CD4-positive, alpha-beta T cell treated with Interleukin-4 for 4 hours (primary cell): ENCODE measurements at regions not wholly inside any gene's neighbourhood (a gene's known extent, or its start where the extent isn't known, plus 50 kb on each side); places are given as distances from the start of the nearest gene placed in this dataset.
"Not testable (repeated sequence)": the region's sequence is repeated elsewhere in the genome, so short reads cannot be mapped to it uniquely, and the experiment has no call there.

Experiments
- DNase-seq: peaks from one replicate; pipeline ENCODE4 v3.0.0-alpha.2; 2020

DNA sequence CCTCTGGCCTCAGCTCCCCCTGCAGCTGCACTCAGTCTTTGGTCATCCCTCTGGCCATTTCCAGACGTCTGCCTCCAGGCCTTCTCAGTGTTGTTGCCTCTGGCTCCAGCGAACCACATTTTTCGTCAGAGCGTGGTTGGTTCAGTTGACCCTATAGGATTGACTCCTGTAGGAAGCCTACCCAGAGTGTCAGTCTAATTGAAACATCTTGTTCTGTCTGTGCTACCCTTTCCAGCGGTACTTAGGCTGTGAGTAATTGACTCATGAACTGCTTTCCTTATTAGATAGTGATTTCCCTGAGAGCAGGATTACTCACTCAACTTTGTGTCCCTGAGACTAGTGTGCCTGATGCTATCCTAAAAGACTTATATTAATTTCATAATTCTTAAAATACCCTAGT, 373.2 kb downstream of the ATP23 start:
- DNase-seq = no peak

DNA sequence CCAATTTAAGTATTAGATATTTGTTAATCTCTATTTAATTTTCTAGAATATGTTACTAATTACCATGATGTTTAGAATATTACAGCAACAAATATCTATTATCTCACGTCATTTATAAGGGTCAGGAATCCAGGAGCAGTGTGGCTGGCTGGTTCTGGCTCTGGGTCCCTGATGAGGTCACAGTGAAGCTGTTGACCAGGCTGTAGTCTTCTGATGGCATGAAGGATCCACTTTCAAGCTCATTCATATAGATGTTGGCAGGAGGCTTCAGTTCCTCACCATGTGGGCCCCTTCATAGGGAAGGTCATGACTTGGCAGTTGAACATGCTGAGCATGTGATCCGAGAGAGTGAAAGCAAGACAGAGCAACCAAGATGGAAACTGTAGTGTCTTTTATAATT, 375.6 kb downstream of the ATP23 start:
- no peak for DNase-seq

DNA sequence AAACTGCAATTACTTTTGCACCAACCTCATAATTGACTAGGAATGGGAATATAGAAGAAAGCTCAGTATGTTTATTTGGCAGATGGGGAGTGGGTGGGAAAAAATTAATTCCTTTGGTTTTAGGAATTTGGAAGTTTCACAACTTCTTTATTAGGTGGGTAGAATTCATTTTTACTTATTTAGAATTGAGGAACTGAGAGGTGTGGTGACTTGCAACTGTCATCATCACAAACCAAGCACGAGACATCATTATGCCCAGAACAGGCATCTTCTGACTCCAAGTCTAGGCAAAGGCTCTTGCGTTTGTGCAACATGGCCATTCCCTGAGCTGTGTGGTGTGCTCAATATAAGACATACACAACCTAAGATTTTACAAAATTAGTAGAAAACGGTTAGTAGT, 380.0 kb downstream of the ATP23 start:
- DNase-seq = no peak

DNA sequence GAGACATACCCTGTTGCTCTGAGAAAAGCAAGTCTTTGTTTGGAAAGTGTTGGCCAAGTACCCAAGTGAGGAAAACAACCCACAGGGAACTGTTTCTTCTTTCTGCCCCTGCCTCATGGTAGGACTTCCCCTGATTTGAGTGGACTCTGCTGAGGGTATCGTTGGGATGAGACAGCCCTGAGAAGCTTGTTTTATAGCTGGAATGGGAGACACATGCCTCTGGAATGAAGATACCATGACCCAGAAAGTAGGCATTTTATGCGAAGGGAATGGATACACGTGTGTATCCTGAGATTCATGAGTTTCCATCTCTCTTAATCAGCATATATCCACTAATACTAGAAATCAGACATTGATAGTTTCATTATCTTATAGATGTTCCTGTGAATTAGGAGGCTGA, 382.3 kb downstream of the ATP23 start:
- DNase-seq = no peak

DNA sequence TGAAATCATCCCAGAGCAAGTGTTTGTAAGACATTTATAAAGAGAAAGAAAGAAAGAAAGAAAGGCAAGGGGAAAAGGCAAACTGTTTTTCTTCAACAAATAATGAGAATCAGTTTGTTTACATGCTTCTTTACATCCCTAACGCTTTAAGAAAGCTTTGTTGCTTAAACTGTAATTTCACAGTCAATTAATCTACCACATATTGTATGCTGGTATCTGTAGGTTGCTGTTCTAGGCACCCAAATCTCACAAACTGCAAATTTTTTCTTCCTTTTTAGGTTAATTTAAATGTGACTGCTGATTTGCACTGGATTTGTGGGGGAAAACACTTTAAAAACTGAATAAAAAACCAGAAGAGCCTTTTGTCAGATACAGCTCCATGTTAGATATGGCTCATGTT, 384.2 kb downstream of the ATP23 start:
- DNase-seq = no peak

DNA sequence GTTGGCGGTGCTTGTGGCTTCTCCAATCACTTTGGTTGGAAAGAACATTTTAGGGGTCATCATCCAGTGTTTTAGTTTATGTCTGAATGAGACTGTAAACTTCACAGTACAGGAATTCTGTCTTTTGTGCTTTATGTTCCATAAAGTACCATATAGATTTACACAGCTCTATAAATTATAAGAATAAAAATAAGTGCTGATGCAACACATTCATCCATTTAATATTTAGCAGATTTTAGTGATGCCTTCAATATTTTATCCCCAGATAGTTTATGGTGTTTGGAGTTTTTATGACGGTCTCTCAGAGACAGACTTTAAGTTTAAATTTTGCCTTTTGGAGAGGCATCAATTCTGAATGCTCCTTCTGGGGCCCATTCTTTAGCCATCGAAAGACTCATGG, 385.2 kb downstream of the ATP23 start:
- no peak for DNase-seq

DNA sequence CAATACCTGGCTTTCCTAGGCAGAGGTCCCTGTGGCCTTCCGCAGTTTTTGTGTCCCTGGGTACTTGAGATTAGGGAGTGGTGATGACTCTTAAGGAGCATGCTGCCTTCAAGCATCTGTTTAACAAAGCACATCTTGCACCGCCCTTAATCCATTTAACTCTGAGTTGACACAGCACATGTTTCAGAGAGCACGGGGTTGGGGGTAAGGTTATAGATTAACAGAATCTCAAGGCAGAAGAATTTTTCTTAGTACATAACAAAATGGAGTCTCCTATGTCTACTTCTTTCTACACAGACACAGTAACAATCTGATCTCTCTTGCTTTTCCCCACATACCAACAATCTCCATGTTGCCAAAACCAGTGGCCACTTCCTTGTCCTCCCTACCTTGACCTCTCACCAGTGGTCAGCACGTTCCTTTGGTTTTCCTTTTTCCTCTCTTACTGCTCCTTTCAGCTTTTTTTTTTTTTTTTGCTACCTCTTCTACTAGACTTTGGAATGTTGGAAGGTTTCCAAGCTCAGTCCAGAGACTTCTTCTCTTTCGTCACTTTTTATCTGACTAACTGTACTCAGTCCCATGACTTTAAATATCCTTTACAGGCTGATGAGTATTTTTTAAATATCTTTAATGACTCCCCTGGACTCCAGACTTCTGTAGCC, 395.3 kb downstream of the ATP23 start:
- DNase-seq = not testable (repeated sequence)

DNA sequence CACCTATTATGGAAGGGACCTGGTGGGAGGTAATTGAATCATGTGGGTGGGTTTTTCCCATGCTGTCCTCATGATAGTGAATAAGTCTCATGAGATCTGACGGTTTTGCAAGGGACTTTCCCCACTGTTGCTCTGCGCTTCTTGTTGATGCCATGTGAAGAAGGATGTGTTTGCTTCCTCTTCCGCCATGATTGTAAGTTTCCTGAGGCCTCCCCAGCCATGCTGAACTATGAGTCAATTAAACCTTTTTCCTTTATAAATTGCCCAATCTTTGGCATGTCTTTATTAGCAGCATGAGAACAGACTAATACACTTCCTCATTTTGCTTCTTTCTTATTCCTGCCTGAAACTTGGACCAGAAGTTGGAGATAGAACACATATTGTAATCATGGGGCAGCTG, 396.2 kb downstream of the ATP23 start:
- not testable (repeated sequence) for DNase-seq

DNA sequence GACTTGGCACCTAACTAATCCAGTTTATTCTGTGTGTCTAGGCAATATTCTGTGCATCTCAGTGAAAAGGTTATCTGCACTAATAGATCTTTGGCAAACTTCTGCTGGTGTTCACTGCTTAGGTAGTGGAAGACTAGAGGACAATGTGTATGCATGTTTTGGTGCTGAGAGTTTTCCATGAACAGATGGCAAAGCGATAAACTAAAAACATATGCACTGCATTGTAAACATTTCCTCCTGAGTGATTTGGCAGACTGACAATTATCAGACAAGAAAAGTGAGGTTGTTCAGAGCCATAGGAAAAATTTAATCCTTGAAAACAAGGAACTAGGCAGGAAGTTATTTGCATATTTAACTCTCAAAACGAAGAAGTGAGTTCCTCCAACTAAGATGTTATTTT, 400.4 kb downstream of the ATP23 start:
- DNase-seq = no peak

DNA sequence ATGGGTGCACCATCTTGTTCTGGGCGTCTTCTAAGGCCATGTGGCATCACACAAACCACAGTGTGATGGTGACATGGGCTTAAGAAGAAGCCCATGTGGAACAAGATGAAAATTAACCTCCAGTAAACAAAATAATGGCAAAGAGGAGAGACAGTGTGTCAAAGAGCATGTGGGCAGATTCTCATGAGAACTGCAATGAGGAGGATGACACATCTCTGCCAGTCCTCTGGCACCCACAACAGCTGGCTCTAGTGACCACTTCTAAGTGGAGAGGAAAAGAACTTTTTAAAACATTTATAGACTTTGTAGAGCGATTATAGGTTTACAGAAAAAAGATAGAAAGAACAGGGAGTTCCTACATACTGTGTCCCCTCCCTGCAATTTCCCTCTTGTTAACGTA, 401.4 kb downstream of the ATP23 start:
- DNase-seq = no peak

DNA sequence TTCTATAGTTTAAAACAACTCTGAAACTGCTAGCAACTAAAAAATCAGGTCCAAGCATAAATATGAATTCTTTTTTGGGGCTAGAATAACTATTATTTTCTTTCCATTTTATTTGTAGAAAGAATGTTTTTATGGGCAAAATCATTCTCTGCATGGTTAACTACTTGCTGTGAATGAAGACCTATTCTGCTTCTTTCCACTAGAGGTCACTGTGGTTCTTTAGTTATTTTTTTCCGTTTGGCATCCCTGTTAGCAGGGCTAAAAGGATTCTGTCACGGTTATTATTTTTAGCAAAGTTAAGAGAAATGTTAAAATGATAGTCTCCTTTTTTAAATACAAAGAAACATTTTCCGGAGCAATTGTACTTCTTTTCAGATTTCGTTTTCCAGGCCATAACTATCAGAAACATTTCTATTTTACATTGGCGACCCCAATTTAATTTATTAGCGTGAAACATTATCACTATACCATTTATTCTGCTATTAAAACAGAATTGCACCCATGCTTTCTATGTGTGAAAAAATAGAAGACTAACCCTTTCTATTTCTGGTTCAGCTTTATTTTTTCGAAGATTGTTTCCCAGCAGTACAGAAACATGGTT, 404.8 kb downstream of the ATP23 start:
- peak; percentile 25 for DNase-seq

DNA sequence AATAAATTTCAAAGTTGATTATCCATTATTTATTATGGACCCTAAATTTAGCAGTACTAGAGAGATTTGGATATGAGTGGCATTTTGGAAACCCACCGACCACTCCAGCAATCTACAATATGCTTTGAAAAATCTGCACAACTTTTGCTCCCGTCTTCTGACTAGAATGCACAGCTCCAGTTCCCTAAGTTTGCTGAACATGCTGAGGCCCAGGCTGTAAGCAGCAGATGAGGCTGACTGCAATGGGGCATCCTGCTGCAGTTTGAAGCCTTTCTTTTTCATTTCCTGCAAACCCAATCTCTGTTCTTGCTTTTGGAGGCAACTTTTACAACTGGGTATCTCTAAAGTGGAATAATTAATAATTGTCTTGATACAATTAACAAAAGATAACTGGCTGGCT, 405.8 kb downstream of the ATP23 start:
- DNase-seq = no peak

DNA sequence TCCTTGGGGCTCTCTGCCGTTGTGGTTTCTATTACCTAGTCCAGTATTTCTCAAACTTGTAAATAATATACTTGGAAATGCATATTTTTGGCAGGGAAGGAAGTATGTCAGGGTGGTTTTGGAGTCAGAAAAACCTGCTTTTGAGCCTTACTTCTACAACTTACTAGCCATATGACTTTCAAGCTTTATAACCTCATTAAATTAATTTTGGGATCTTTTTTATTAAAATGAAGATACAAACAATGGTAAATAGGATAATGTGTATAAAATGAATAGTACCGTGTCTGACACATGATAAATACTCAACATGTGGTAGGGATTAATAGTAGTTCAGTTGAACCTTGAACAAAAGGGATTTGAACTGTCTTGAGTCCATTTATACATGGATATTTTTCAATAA, 406.3 kb downstream of the ATP23 start:
- DNase-seq = no peak

DNA sequence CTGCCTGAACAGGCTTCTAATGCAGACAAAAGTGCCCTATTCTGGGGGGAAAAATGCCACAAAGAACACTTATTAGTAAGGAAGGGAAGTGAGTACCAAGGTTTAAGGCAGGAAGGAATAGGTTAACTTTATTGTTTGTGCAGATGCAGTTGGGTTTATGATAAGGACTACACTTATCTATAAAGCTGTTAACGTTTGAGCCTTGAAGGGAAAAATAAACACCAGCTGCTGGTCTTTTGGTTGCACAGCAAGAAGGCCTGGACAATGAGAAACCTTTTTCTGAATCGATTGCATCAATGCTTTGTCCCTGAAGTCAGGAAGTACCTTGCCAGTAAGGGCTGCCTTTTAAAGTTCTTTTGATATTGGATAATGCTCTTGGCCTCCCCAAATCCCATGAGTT, 407.8 kb downstream of the ATP23 start:
- no peak for DNase-seq

DNA sequence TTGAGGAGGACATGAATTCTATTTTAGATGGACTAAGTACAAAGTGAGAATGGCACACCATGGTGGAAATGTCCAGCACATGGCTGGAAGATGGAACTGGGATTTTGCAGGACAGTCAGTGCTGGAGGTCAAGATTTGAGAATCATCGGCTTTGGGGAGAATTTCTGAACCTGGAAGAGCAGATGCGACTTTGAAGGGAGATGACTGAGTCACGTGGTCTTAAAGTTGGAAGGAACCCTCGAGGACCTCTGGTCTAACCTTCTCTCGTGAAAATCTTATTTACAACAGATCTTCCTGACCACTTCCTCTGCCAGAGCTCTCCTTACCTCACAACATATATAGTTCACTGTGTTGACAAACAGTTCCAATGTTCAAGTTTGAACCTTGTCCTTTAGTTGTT, 415.4 kb downstream of the ATP23 start:
- DNase-seq = no peak

DNA sequence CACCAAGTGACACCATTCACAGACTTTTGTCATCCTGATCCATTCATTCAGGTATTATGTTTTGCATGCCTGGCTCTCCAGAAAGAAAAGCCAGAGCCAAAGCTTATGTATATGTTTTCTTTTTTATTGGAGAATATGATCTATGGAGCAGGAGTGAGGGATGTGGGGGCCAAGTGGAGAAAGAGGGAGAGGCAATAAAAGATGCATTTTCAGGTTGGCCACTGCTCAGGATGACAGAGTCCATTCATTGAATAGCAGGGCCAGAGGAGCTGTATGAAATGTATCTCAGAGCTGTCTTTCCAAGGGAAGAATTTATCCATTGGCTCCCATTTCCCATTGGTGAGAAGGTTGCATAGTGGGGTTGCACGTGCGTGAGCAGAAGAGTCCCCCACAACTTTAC, 416.1 kb downstream of the ATP23 start:
- DNase-seq = no peak

DNA sequence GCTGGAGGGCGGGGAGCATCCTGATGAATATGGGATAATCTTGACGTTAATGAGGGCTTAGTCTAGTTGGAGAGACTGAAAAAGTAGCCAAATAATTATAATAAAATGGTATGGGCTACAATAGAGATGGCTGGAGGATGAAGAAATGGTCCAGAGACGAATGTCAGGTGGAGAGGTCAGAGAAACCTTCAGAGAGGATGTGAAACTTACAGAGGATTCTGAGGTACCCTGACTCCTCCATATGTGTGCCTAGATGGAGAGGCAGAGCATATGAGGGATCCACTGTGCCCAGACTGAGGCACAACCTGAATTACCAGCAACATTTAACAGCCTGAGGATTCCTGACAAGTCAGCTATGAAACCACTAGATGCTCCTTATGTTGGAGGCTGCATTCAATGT, 417.0 kb downstream of the ATP23 start:
- DNase-seq = no peak

DNA sequence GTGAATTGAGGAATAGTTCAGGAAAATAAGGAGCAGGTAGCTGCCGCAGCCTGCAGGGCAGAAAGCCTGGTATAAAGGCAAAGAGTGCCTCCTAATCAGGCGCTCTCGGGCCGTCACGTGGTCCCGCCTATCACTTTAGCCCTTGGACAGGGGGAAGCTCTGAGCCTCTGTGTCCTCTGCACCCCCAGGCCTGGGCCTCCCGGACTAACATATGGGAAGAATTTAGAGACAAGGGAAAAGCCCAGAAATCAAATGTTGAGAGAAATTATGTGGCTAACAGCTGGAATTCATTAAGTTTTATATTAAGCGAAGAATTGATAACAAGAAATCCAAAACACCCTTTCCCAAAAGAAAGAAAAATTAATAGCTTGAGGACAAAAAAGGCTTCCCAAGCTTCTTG, 417.7 kb downstream of the ATP23 start:
- no peak for DNase-seq

DNA sequence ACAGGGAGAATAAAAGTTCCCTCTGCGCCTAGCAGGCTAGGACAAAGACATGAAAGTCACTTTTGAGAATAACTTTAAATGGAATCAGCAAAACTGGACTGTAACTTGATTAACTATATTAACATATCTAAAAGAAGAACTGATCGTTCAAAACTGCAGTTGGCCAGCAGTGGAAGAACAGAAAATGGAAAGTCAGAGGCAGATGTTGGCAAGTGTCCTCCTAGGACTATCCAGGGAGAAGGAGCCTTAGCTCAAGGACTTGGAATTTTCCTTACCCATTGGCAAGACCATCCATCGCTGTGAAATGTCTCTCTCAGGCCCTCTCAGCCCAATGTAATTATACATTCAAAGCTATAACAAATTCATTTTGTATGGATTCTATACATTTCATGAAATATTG, 419.7 kb downstream of the ATP23 start:
- no peak for DNase-seq

DNA sequence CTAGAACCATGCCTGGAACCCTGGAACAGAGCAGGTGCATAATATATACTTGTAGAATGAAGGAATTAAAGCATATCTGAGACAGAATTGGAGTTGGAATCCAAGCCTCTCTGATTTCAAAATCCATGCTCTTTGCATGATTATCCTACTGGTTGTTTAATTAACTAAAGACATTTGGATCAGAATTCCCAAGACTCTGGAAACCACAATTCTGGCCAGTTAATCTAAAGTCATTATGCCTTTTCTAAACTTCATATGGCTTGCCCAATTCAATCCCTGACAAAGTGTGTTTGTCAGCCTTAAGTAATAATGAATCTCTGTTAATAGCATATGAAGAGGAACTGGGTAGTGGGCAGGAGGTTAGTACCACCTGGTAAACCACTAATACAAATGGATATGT, 422.6 kb downstream of the ATP23 start:
- DNase-seq = no peak

DNA sequence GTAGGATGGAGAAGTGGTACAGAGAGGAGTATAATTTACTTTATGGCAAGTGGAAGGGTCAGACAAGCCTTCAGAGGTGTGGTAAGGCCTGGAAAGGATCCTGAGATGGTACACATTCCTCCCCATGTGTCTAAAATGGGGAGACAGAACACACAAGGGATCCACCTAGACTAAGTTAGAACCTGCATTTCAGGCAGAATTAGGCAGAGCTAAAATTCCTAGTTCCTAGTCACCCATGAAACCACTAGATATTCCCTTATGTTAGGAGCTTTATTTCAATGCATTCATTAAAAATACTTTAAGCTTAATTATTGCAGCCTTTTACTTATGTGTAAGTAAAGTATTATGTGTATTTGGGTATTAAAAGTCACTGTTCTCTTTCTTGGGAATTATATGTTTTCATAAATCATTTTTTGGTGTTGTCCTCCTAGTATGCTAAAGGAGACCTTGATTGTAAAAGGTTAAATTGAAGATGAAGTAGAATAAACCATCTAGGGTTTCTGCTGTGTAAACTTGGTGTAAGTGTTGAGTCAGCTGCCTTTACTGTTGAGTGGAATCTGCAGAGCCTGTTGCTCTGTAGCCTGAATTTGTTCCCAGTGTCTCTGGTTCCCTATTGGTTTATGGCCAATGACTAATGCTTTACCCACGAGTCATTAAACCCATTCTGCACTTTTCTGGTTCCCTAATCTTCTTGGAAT, 423.2 kb downstream of the ATP23 start:
- DNase-seq = no peak

DNA sequence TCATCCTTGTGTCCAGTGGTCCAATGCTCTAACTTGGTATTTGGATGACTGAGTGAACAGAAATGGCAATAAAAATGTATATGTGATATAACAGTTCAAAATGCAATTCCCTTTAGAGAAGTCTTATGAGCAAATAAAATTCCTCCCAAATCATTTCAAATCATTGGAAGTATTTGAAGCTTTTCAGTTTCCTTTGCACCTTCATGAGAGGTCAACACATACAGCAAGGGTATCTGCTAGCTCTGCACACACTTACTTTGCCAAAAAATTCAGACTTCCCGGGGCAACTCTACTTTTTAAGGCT, 423.7 kb downstream of the ATP23 start:
- no peak for DNase-seq

DNA sequence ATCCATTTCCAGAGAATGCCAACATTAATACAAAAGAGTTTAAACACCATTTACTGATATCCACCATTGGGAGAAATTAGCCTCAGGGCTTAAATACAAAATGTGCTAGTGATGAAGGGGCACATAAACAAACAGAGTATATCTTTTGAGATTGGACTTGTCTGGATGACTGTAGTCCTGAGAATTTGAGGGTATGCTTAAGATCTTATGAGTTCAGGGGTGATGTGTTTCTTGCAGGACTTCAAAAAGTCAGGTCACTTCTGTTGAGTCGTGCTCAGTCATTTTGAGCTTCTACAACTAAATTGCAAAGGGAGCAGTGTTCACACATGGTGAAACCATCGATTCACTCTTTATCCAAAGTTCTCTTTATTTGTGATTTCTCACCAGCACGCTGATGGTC, 425.7 kb downstream of the ATP23 start:
- DNase-seq = no peak

DNA sequence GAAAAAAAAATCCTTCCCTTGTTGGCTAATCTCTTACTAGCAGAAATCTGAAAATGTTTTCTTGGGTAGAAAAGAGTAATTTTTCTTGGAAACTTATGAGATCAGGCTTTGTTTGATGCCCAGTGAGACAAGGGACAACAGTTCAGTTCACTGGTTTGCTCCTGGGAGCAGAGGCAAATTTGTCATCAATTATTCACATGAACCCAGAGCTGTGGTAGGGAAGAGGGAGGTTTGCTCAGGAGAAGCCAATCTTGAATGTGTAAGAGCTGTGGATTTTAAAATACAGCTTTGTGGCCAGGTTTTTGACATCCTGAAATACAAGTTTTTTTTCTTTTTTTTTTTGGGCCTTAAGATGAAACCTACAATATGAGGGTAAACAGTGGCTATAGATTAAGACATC, 426.6 kb downstream of the ATP23 start:
- no peak for DNase-seq

DNA sequence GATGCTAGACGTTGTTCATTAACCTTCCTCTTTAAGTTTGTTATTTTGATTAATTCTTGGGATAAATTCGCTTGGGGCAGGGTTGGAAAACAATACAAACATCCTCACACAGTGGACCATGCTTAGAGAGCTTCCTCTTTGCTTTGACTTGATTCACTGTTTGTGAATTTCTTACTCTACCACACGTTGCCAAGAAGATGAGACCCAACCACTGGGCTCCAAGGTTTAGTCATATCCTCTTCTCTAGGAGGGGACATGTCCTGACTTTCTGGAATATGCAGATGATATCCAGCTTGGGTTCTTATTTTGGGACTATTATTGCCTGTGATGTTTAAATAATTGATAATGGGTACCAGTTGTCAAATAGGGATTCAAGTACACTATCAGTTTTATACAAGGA, 428.2 kb downstream of the ATP23 start:
- DNase-seq = no peak
